MM.1S (cell line): ENCODE measurements at regions not wholly inside any gene's neighbourhood (a gene's known extent, or its start where the extent isn't known, plus 50 kb on each side); places are given as distances from the start of the nearest gene placed in this dataset.

Source experiments
- EZH2 ChIP-seq: fragments of 300-600 bp; sonication (generic); optimal IDR thresholded peaks from 2 replicates; pipeline ENCODE3; 2017; ENCODE audit warnings: low read depth, mild to moderate bottlenecking, antibody characterized with exemption, low read length, mixed read lengths
- TF ChIP-seq, protein P1 (sequence below): fragments of 300-600 bp; sonication (generic); IDR thresholded peaks from 2 replicates; pipeline ENCODE4 v1.5.1; 2016; ENCODE audit warnings: antibody characterized with exemption, low read length, mixed read lengths

DNA sequence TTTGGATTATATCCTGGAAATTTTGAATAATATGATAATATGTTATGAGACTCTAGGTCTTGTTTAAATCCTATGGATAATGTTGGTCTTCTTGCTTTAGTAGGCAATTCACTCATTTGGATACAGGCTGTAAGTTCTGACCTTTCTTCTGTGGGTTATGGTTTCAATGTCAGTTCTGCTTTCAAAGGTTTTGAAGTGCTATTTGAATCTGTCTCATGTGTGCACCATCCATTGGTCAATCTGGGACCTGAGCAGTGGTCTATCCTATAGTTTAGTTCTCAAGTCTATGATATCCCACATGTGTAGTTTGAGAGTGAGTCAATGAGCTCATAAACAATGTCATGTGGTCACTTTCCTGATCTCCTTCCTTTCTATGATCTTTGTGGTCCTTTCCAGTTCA, 94.4 kb downstream of the RMI1 start:
- TF ChIP-seq, protein P1, sequence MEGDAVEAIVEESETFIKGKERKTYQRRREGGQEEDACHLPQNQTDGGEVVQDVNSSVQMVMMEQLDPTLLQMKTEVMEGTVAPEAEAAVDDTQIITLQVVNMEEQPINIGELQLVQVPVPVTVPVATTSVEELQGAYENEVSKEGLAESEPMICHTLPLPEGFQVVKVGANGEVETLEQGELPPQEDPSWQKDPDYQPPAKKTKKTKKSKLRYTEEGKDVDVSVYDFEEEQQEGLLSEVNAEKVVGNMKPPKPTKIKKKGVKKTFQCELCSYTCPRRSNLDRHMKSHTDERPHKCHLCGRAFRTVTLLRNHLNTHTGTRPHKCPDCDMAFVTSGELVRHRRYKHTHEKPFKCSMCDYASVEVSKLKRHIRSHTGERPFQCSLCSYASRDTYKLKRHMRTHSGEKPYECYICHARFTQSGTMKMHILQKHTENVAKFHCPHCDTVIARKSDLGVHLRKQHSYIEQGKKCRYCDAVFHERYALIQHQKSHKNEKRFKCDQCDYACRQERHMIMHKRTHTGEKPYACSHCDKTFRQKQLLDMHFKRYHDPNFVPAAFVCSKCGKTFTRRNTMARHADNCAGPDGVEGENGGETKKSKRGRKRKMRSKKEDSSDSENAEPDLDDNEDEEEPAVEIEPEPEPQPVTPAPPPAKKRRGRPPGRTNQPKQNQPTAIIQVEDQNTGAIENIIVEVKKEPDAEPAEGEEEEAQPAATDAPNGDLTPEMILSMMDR: no peak
- no peak for TF ChIP-seq EZH2
